ENCODE measurements at regions not wholly inside any gene's neighbourhood (a gene's known extent, or its start where the extent isn't known, plus 50 kb on each side); places are given as distances from the start of the nearest gene placed in this dataset.

DNA sequence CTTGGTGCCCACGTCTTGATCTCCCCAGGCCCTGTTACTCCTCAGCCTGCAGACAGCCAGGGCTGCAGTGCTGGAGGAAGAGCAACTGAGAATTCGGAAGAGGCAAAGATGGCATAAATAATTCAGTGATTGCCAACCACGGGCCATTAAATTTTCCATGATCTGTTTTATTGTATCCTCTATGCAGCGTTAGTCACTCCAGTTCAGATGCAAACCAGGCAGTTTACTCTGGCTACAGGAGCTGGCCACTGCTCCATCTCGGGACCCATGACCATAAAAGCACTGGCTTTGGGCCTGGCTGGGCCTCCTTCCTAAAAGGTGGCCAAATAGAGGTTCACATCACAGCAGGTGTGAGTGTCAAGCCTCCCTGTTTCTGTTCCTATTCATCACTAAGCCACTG, 137.6 kb upstream of the TLE3 start:
- H3K9me3 ChIP-seq (replicated peaks; ENCODE audit: control insufficient read depth, insufficient read depth, low read length) = no peaks in the 10 kb centered on the region; the same call in 1 of the 3 replicates
- no peak overlapping the region for H3K9ac ChIP-seq (ENCODE audit: control insufficient read depth, insufficient read depth, low read length)
- no peaks in the 10 kb centered on the region for H3K79me2 ChIP-seq (ENCODE audit: control insufficient read depth, insufficient read depth, low read length)
- no peaks in the 10 kb centered on the region; a peak in 1 of 4 replicates for H3K27me3 ChIP-seq (replicated peaks in 1 of 2; ENCODE audit: control insufficient read depth in 2 of 2, insufficient read depth in 2 of 2, low read length in 1 of 2)
- FAIRE-seq = no peak
- ChIA-PET CTCF (interaction anchor here (0.9 kb wide), 1 partner anchor 232 kb away, joined by 3 read pairs; no protein-coding TSS in a partner anchor), RAD21 (ENCODE audit: unreplicated experiment) (no interaction called here), SMC1A (ENCODE audit: uncharacterized antibody, unreplicated experiment) (no interaction called here), POLR2A (no interaction called here)
- intact Hi-C loops (cut with micrococcal nuclease; ENCODE audit: unreplicated experiment) = no loop called here
- H3K4me3 ChIP-seq = no peak overlapping the region
- ATAC-seq = no peak
- TF ChIP-seq ZSCAN29 (IDR thresholded peaks at IDR 0.05) (no peak), RELA (IDR thresholded peaks at IDR 0.05; ENCODE audit: borderline replicate concordance, partially characterized antibody) (no peak), SMAD1 (IDR thresholded peaks at IDR 0.05; ENCODE audit: low read depth, partially characterized antibody) (no peak), SMARCA5 (IDR thresholded peaks at IDR 0.05) (no peak), EED (IDR thresholded peaks at IDR 0.05; ENCODE audit: low read depth) (no peak), KAT2A (conservative IDR thresholded peaks at IDR 0.05; ENCODE audit: control insufficient read depth, low read depth, low read length) (no peak), MYC (IDR thresholded peaks at IDR 0.05; ENCODE audit: insufficient read depth, insufficient read length, insufficient replicate concordance, low read length, severe bottlenecking) (no peak), POLR2AphosphoS2 (IDR thresholded peaks at IDR 0.05; ENCODE audit: low read depth, low read length) (no peak)
- TF ChIP-seq, protein P1, sequence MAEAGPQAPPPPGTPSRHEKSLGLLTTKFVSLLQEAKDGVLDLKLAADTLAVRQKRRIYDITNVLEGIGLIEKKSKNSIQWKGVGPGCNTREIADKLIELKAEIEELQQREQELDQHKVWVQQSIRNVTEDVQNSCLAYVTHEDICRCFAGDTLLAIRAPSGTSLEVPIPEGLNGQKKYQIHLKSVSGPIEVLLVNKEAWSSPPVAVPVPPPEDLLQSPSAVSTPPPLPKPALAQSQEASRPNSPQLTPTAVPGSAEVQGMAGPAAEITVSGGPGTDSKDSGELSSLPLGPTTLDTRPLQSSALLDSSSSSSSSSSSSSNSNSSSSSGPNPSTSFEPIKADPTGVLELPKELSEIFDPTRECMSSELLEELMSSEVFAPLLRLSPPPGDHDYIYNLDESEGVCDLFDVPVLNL (IDR thresholded peaks at IDR 0.05; ENCODE audit: low read depth, low read length) = no peak
- TF ChIP-seq, protein P2, sequence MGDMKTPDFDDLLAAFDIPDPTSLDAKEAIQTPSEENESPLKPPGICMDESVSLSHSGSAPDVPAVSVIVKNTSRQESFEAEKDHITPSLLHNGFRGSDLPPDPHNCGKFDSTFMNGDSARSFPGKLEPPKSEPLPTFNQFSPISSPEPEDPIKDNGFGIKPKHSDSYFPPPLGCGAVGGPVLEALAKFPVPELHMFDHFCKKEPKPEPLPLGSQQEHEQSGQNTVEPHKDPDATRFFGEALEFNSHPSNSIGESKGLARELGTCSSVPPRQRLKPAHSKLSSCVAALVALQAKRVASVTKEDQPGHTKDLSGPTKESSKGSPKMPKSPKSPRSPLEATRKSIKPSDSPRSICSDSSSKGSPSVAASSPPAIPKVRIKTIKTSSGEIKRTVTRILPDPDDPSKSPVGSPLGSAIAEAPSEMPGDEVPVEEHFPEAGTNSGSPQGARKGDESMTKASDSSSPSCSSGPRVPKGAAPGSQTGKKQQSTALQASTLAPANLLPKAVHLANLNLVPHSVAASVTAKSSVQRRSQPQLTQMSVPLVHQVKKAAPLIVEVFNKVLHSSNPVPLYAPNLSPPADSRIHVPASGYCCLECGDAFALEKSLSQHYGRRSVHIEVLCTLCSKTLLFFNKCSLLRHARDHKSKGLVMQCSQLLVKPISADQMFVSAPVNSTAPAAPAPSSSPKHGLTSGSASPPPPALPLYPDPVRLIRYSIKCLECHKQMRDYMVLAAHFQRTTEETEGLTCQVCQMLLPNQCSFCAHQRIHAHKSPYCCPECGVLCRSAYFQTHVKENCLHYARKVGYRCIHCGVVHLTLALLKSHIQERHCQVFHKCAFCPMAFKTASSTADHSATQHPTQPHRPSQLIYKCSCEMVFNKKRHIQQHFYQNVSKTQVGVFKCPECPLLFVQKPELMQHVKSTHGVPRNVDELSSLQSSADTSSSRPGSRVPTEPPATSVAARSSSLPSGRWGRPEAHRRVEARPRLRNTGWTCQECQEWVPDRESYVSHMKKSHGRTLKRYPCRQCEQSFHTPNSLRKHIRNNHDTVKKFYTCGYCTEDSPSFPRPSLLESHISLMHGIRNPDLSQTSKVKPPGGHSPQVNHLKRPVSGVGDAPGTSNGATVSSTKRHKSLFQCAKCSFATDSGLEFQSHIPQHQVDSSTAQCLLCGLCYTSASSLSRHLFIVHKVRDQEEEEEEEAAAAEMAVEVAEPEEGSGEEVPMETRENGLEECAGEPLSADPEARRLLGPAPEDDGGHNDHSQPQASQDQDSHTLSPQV (IDR thresholded peaks at IDR 0.05) = no peak
- no TSS peak for BruUV-seq (replicated peaks)
- H2AFZ ChIP-seq (ENCODE audit: control insufficient read depth, low read depth, low read length) = no peak overlapping the region
- no peak for DNase-seq (ENCODE audit: low read depth, low spot score)
- H3K27ac ChIP-seq (ENCODE audit: control insufficient read depth, insufficient read depth) = no peak overlapping the region
- in situ Hi-C loops (cut with MboI) = no loop called here
- no peak overlapping the region for H3K4me2 ChIP-seq (ENCODE audit: control insufficient read depth, insufficient read depth)
- H3K4me1 ChIP-seq (ENCODE audit: control insufficient read depth, insufficient read depth, low read length) = peaks cover 9% of the 10 kb centered on the region
- H4K20me1 ChIP-seq (ENCODE audit: control insufficient read depth, insufficient read depth) = no peaks in the 10 kb centered on the region
- WGBS (ENCODE audit: insufficient coverage, insufficient replicate concordance, low lambda C conversion rate, missing lambda C conversion rate) = 42% methylated on average over 5 of the region's 5 CpGs
- no peaks in the 10 kb centered on the region for H3K36me3 ChIP-seq (ENCODE audit: control insufficient read depth in 2 of 2, insufficient read depth in 2 of 2, low read length in 1 of 2)
